ENCODE measurements at regions not wholly inside any gene's neighbourhood (a gene's known extent, or its start where the extent isn't known, plus 50 kb on each side); places are given as distances from the start of the nearest gene placed in this dataset.

DNA sequence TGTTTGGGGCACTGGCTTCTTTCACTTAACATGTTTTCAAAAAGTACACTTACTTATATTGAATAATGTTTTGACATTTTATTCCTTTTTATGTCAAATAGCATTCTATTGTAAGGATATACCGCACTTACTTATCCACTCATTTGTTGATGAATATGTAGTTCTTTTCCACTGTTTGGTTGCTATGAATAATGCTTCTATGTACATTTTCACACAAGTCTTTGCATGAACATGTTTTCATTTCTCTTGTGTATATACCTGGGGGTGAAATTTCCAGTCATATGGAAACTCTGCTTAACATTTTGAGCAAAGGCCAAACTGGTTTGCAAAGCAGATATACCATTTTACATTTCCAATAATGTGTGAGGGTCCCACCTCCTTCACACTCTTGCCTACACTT, 202.3 kb upstream of the GGTLC1 start:
- no peaks in the 10 kb centered on the region for H3K36me3 ChIP-seq (ENCODE audit: insufficient read depth, low read length, poor library complexity, severe bottlenecking)
- intact Hi-C loops (cut with micrococcal nuclease; ENCODE audit: unreplicated experiment): no loop called here
- DNase-seq (ENCODE audit: low spot score): no peak
- TF ChIP-seq, protein P1, sequence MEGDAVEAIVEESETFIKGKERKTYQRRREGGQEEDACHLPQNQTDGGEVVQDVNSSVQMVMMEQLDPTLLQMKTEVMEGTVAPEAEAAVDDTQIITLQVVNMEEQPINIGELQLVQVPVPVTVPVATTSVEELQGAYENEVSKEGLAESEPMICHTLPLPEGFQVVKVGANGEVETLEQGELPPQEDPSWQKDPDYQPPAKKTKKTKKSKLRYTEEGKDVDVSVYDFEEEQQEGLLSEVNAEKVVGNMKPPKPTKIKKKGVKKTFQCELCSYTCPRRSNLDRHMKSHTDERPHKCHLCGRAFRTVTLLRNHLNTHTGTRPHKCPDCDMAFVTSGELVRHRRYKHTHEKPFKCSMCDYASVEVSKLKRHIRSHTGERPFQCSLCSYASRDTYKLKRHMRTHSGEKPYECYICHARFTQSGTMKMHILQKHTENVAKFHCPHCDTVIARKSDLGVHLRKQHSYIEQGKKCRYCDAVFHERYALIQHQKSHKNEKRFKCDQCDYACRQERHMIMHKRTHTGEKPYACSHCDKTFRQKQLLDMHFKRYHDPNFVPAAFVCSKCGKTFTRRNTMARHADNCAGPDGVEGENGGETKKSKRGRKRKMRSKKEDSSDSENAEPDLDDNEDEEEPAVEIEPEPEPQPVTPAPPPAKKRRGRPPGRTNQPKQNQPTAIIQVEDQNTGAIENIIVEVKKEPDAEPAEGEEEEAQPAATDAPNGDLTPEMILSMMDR (conservative IDR thresholded peaks at IDR 0.05; ENCODE audit: low read depth, low read length): no peak
- TF ChIP-seq EZH2 (IDR thresholded peaks at IDR 0.05; ENCODE audit: borderline replicate concordance, low read depth, low read length, poor library complexity, severe bottlenecking): no peak
- H3K27me3 ChIP-seq (replicated peaks; ENCODE audit: insufficient read depth, low read depth, low read length, poor library complexity): no peaks in the 10 kb centered on the region
- POLR2A ChIA-PET (ENCODE audit: low non-redundant PET): no interaction called here
- CTCF ChIA-PET: no interaction called here
- peaks cover 6% of the 10 kb centered on the region for H3K9me3 ChIP-seq (ENCODE audit: low read depth, low read length, poor library complexity, severe bottlenecking)
- peaks cover 8% of the 10 kb centered on the region for H3K4me1 ChIP-seq (ENCODE audit: insufficient read depth, low read length, poor library complexity, severe bottlenecking)
- H3K27ac ChIP-seq (ENCODE audit: low read depth, low read length, poor library complexity, severe bottlenecking): no peak overlapping the region
- no peak overlapping the region for H3K4me3 ChIP-seq (ENCODE audit: low read depth, low read length, poor library complexity, severe bottlenecking)
- BruUV-seq (replicated peaks): no TSS peak

DNA sequence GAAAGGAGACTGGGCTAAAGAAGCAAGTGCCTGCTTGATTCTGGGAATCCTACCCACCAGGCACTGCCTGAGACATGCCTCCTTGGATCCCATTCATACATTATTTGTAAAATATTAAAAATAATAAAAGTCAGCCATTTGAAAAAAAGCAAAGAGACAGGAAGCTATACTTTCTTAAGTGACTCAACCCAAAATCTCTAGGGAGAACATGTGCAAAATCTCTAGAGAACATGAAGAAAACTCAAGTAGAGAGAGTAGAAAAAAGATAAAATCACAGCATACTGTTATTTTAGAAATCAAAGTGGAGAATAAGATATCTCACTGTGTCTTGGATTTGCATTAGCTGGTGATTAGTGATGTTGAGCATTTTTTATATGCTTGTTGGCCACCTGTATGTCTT, 197.2 kb upstream of the GGTLC1 start:
- H3K9me3 ChIP-seq (ENCODE audit: low read depth, low read length, poor library complexity, severe bottlenecking): peaks cover 3% of the 10 kb centered on the region
- no peak overlapping the region for H3K27ac ChIP-seq (ENCODE audit: low read depth, low read length, poor library complexity, severe bottlenecking)
- H3K4me1 ChIP-seq (ENCODE audit: insufficient read depth, low read length, poor library complexity, severe bottlenecking): peaks cover 21% of the 10 kb centered on the region
- no peak overlapping the region for H3K4me3 ChIP-seq (ENCODE audit: low read depth, low read length, poor library complexity, severe bottlenecking)
- intact Hi-C loops (cut with micrococcal nuclease; ENCODE audit: unreplicated experiment): no loop called here
- no TSS peak for BruUV-seq (replicated peaks)
- ChIA-PET CTCF (no interaction called here), POLR2A (ENCODE audit: low non-redundant PET) (no interaction called here)
- H3K27me3 ChIP-seq (replicated peaks; ENCODE audit: insufficient read depth, low read depth, low read length, poor library complexity): no peaks in the 10 kb centered on the region
- no peaks in the 10 kb centered on the region for H3K36me3 ChIP-seq (ENCODE audit: insufficient read depth, low read length, poor library complexity, severe bottlenecking)
- DNase-seq (ENCODE audit: low spot score): peak; percentile 33
- TF ChIP-seq, protein P1 (conservative IDR thresholded peaks at IDR 0.05; ENCODE audit: low read depth, low read length): no peak
- no peak for TF ChIP-seq EZH2 (IDR thresholded peaks at IDR 0.05; ENCODE audit: borderline replicate concordance, low read depth, low read length, poor library complexity, severe bottlenecking)

DNA sequence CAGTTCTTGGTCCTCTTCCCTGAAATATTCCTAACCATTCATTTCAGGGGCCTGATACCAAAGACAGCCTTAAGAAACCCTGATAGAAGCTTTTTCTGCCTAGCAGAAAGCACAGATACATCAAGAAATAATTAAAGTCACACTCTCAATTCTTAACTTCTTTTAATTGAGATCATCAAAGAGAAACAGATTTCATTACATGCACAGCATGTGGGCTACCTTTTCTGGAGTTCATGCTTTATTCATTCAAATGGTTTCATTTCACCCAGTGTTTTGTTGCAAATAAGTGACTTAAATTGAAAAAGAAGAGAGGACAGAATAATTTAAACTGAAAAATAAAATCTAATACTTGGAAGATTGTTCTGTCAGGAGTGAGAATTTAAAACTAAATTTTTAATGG, 192.6 kb upstream of the GGTLC1 start:
- intact Hi-C loops (cut with micrococcal nuclease; ENCODE audit: unreplicated experiment): no loop called here
- Histone ChIP-seq H3K9me3 (ENCODE audit: low read depth, low read length, poor library complexity, severe bottlenecking) (no peaks in the 10 kb centered on the region), H3K4me3 (ENCODE audit: low read depth, low read length, poor library complexity, severe bottlenecking) (no peak overlapping the region), H3K27me3 (replicated peaks; ENCODE audit: insufficient read depth, low read depth, low read length, poor library complexity) (no peaks in the 10 kb centered on the region), H3K36me3 (ENCODE audit: insufficient read depth, low read length, poor library complexity, severe bottlenecking) (no peaks in the 10 kb centered on the region), H3K27ac (ENCODE audit: low read depth, low read length, poor library complexity, severe bottlenecking) (no peak overlapping the region), H3K4me1 (ENCODE audit: insufficient read depth, low read length, poor library complexity, severe bottlenecking) (peaks cover 15% of the 10 kb centered on the region)
- CTCF ChIA-PET: no interaction called here
- BruUV-seq (replicated peaks): no TSS peak
- no peak for DNase-seq (ENCODE audit: low spot score)
- TF ChIP-seq, protein P1 (conservative IDR thresholded peaks at IDR 0.05; ENCODE audit: low read depth, low read length): no peak
- TF ChIP-seq EZH2 (IDR thresholded peaks at IDR 0.05; ENCODE audit: borderline replicate concordance, low read depth, low read length, poor library complexity, severe bottlenecking): no peak
- POLR2A ChIA-PET (ENCODE audit: low non-redundant PET): no interaction called here

Measured in A673 (cell line).